K562 (cell line): ENCODE measurements at regions not wholly inside any gene's neighbourhood (a gene's known extent, or its start where the extent isn't known, plus 50 kb on each side); places are given as distances from the start of the nearest gene placed in this dataset.

ENCODE experiments used
- ATAC-seq: fragments of 200-7000 bp; cut with Tn5 transposase; 3 replicates; pipeline ENCODE4 v1.9.1; 2020; ENCODE audit warnings: moderate library complexity
- BruUV-seq: library from RNA; stranded (reverse); fragments of 400-500 nt; replicated peaks from 2 replicates; lab custom pipeline; 2021; lab: Mats Ljungman, UMichigan
- CTCF ChIA-PET: fragments of 300-600 bp; formaldehyde crosslinking; extraction: SDS; loops from one replicate; lab custom pipeline; 2021; ENCODE audit warnings: low intra/inter-chr PET ratio; lab: Yijun Ruan, JAX
- POLR2A ChIA-PET: fragments of 300-600, 350-650 bp; sonication (Branson Sonifier 250); formaldehyde crosslinking; extraction: SDS; loops from one replicate; lab custom pipeline; 2021; ENCODE audit warnings: antibody characterized with exemption, inconsistent platforms; lab: Yijun Ruan, JAX
- DNase-seq, 4 experiments: peaks; one replicate each; pipeline versions ENCODE4 v3.0.0 to v3.0.0-alpha.2; 2011 to 2018; ENCODE audit warnings: low spot score in 3 of 4, mixed read lengths in 3 of 4; ENCODE audit errors: extremely low read depth in 1 of 4
- FAIRE-seq: peaks from 2 replicates; lab custom pipeline; 2011; peaks lifted over from hg19 to GRCh38; lab: Jason Lieb, UNC
- H2AFZ ChIP-seq: 2 replicates; pipeline ENCODE4 v1.6.0; 2011; ENCODE audit warnings: low read depth, low read length, control low read depth, inconsistent platforms
- H3K27ac ChIP-seq: fragments of 200-600 bp; 3 replicates; pipeline ENCODE4 v1.8.0; 2011; ENCODE audit warnings: low read depth, mild to moderate bottlenecking, control low read depth, inconsistent platforms, low read length, moderate library complexity, mixed read lengths; ENCODE audit errors: extremely low read depth
- H3K27me3 ChIP-seq, 2 experiments: fragments of 300-600 bp in 1 of 2; 2 replicates in 1 of 2; 3 replicates in 1 of 2; pipeline versions ENCODE4 v1.6.0 to v1.8.0; 2011; ENCODE audit warnings: inconsistent platforms in 2 of 2, low read length in 2 of 2, mild to moderate bottlenecking in 1 of 2, mixed read lengths in 1 of 2, moderate library complexity in 1 of 2; ENCODE audit not compliant: control insufficient read depth in 2 of 2, insufficient read depth in 2 of 2
- H3K36me3 ChIP-seq: fragments of 300-600 bp; 3 replicates; pipeline ENCODE4 v1.8.0; 2011; ENCODE audit warnings: mild to moderate bottlenecking, low read length, inconsistent platforms; ENCODE audit not compliant: control insufficient read depth, insufficient read depth
- H3K4me1 ChIP-seq, 2 experiments: fragments of 200-600 bp in 1 of 2; replicated peaks in 1 of 2; 2 replicates in 1 of 2; 3 replicates in 1 of 2; pipeline versions ENCODE4 v1.5.1 to v1.8.0; 2011; ENCODE audit warnings: inconsistent platforms in 2 of 2, low read length in 2 of 2, mild to moderate bottlenecking in 1 of 2, mixed read lengths in 1 of 2, moderate library complexity in 1 of 2; ENCODE audit not compliant: control insufficient read depth in 2 of 2, insufficient read depth in 2 of 2
- H3K4me2 ChIP-seq: 2 replicates; pipeline ENCODE4 v1.6.1; 2011; ENCODE audit warnings: low read length, control low read depth, inconsistent platforms, mixed read lengths; ENCODE audit not compliant: insufficient read depth
- H3K4me3 ChIP-seq: fragments of 200-600 bp; sonication (generic), shearing (Covaris generic); 2 replicates; pipeline ENCODE4 v1.5.1; 2016; ENCODE audit warnings: control low read depth, inconsistent platforms
- H3K79me2 ChIP-seq: fragments of 200-600 bp; 3 replicates; pipeline ENCODE4 v1.8.0; 2011; ENCODE audit warnings: low read length, inconsistent platforms; ENCODE audit not compliant: control insufficient read depth, insufficient read depth
- H3K9ac ChIP-seq, 2 experiments: 2 replicates each; pipeline versions ENCODE4 v1.6.0 to v1.6.1; 2011; ENCODE audit warnings: low read depth in 2 of 2, low read length in 2 of 2, control low read depth in 1 of 2, inconsistent platforms in 1 of 2, mild to moderate bottlenecking in 1 of 2, mixed read lengths in 1 of 2; ENCODE audit not compliant: insufficient read depth in 1 of 2
- H3K9me1 ChIP-seq: one replicate; pipeline ENCODE4 v1.6.0; 2011; ENCODE audit warnings: inconsistent platforms, mild to moderate bottlenecking, low read length, moderate library complexity; ENCODE audit not compliant: control insufficient read depth, insufficient read depth
- H3K9me3 ChIP-seq: replicated peaks from 2 replicates; pipeline ENCODE4 v1.5.1; 2011; ENCODE audit warnings: low read depth, low read length, inconsistent platforms; ENCODE audit not compliant: control insufficient read depth, insufficient read depth
- H4K20me1 ChIP-seq: replicated peaks from 2 replicates; pipeline ENCODE4 v1.6.1; 2011; ENCODE audit warnings: low read length, inconsistent platforms, mixed read lengths; ENCODE audit not compliant: control insufficient read depth, insufficient read depth
- CBX2 ChIP-seq: fragments of 200-600 bp; sonication (generic); IDR thresholded peaks from one replicate; pipeline ENCODE4 v1.6.1; 2012; ENCODE audit warnings: mild to moderate bottlenecking, low read length, inconsistent platforms; ENCODE audit not compliant: insufficient read depth, poor library complexity, severe bottlenecking
- HOXB6 ChIP-seq: fragments of 250-450 bp; sonication (Bioruptor Pico); IDR thresholded peaks from 2 replicates; pipeline ENCODE4 v1.5.1; 2022; ENCODE audit warnings: mild to moderate bottlenecking, borderline replicate concordance
- NFIC ChIP-seq: fragments of 450-650 bp; IDR thresholded peaks from 2 replicates; pipeline ENCODE4 v1.6.1; 2017; ENCODE audit warnings: mild to moderate bottlenecking, inconsistent platforms
- POLR3G ChIP-seq: IDR thresholded peaks from 2 replicates; pipeline ENCODE4 v1.6.1; 2011; ENCODE audit not compliant: insufficient read length, insufficient replicate concordance; ENCODE audit errors: extremely low read depth
- RFX1 ChIP-seq: fragments of 450-650 bp; IDR thresholded peaks from 2 replicates; pipeline ENCODE4 v1.6.1; 2016; ENCODE audit warnings: mild to moderate bottlenecking, moderate library complexity
- SRF ChIP-seq, 2 experiments: fragments of 250-450, 450-650 bp in 1 of 2; sonication (Bioruptor Pico) in 1 of 2; sonication (generic) in 1 of 2; formaldehyde crosslinking; IDR thresholded peaks; 2 replicates each; pipeline versions ENCODE4 v1.5.0 to v1.5.1; 2020 to 2022; ENCODE audit warnings: mild to moderate bottlenecking in 1 of 2, missing genetic modification reagents in 1 of 2
- TCFL5 ChIP-seq: fragments of 250-450 bp; sonication (Bioruptor Pico); conservative IDR thresholded peaks from 2 replicates; pipeline ENCODE4 v1.6.1; 2021; ENCODE audit warnings: mild to moderate bottlenecking, moderate library complexity, matching md5 sums
- ZBTB7A ChIP-seq: IDR thresholded peaks from 2 replicates; pipeline ENCODE4 v1.6.1; 2011; ENCODE audit warnings: low read depth, mild to moderate bottlenecking, low read length, moderate library complexity, borderline replicate concordance; ENCODE audit not compliant: control insufficient read depth
- ZNF23 ChIP-seq: fragments of 250-450 bp; sonication (Bioruptor Pico); IDR thresholded peaks from 2 replicates; pipeline ENCODE4 v1.4.0; 2020; ENCODE audit warnings: mild to moderate bottlenecking
- in situ Hi-C: fragments of 300-500 bp; cut with MboI; formaldehyde crosslinking; loops from 4 replicates; pipeline ENCODE4 v1.15.0; 2018; ENCODE audit warnings: inconsistent platforms, mixed read lengths
- intact Hi-C: fragments of 100-400 bp; cut with micrococcal nuclease; formaldehyde crosslinking; loops from 2 replicates; pipeline ENCODE4 v1.14.2; 2022
- TF ChIP-seq, protein P1 (sequence below): sonication (generic); formaldehyde crosslinking; IDR thresholded peaks from 2 replicates; pipeline ENCODE4 v1.8.1; 2023; ENCODE audit warnings: mild to moderate bottlenecking, missing genetic modification reagents
- TF ChIP-seq, protein P2 (sequence below): fragments of 250-450 bp; sonication (Bioruptor Pico); IDR thresholded peaks from 2 replicates; pipeline ENCODE4 v1.8.0; 2021; ENCODE audit warnings: mild to moderate bottlenecking, moderate library complexity

DNA sequence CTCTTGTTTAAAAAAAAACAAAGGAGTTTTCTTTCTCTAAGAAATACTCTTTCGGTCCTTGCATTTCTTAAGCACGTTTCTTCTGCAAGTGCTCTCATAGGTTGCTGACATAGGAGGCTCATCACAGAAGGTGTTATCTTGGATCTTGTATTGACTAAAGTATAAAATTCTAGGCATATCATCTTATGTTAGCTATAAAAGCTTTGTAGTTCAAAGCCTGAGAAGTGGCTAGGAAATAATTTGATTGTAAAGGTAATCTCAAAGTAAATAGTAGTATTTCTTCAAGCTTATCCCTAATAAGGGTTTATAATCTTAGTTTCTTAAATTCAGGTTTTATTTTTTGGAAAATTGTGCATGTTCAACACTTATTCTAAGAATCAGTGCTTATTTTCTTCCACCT is 778.9 kb downstream of the TMTC2 start (continued):
- TF ChIP-seq TCFL5 (CRISPR knock-in tag) (no peak), POLR3G (no peak), ZNF23 (CRISPR knock-in tag) (no peak)
- TF ChIP-seq, protein P1, sequence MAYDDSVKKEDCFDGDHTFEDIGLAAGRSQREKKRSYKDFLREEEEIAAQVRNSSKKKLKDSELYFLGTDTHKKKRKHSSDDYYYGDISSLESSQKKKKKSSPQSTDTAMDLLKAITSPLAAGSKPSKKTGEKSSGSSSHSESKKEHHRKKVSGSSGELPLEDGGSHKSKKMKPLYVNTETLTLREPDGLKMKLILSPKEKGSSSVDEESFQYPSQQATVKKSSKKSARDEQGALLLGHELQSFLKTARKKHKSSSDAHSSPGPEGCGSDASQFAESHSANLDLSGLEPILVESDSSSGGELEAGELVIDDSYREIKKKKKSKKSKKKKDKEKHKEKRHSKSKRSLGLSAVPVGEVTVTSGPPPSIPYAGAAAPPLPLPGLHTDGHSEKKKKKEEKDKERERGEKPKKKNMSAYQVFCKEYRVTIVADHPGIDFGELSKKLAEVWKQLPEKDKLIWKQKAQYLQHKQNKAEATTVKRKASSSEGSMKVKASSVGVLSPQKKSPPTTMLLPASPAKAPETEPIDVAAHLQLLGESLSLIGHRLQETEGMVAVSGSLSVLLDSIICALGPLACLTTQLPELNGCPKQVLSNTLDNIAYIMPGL = no peak
- TF ChIP-seq, protein P2, sequence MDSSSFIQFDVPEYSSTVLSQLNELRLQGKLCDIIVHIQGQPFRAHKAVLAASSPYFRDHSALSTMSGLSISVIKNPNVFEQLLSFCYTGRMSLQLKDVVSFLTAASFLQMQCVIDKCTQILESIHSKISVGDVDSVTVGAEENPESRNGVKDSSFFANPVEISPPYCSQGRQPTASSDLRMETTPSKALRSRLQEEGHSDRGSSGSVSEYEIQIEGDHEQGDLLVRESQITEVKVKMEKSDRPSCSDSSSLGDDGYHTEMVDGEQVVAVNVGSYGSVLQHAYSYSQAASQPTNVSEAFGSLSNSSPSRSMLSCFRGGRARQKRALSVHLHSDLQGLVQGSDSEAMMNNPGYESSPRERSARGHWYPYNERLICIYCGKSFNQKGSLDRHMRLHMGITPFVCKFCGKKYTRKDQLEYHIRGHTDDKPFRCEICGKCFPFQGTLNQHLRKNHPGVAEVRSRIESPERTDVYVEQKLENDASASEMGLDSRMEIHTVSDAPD (CRISPR knock-in tag) = no peak

DNA sequence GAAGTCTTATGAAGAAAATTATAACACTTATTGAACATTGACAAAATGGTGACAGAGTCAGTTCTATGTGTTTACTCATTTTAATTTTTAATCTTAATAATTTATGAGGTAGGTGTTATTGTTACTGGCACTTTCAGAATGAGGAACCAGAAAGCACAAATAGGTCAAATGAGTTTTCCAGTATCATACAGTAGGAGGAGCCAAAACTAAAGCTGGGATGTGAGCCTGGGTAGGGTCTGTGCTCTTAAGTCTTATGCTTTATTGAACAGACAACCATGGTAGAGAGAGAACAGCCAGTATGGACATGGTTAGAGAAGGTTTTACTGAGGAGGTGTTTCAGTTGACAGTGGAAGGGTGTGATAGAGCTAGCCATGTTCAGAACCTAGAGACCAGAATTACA is 775.7 kb downstream of the TMTC2 start:
- no TSS peak for BruUV-seq
- no peak overlapping the region for H3K9ac ChIP-seq
- ATAC-seq (no peak), DNase-seq (no peak), FAIRE-seq (no peak)
- no peak overlapping the region for H3K4me3 ChIP-seq
- TF ChIP-seq ZBTB7A = no peak
- TF ChIP-seq HOXB6 (CRISPR knock-in tag) = no peak
- no peak for TF ChIP-seq RFX1
- TF ChIP-seq NFIC = no peak
- TF ChIP-seq SRF (CRISPR knock-in tag; IDR thresholded peaks at IDR 0.05) = no peak
- TF ChIP-seq CBX2 = no peak
- no peaks in the 10 kb centered on the region for H4K20me1 ChIP-seq
- POLR2A ChIA-PET = no interaction called here
- no peak overlapping the region for H2AFZ ChIP-seq
- CTCF ChIA-PET = no interaction called here
- in situ Hi-C loops = no loop called here
- H3K4me2 ChIP-seq = no peak overlapping the region
- H3K4me1 ChIP-seq = no peaks in the 10 kb centered on the region
- H3K36me3 ChIP-seq = no peaks in the 10 kb centered on the region
- no peaks in the 10 kb centered on the region for H3K9me1 ChIP-seq
- intact Hi-C loops = no loop called here
- no peak overlapping the region for H3K27ac ChIP-seq
- no peaks in the 10 kb centered on the region for H3K9me3 ChIP-seq
- no peaks in the 10 kb centered on the region for H3K79me2 ChIP-seq
- H3K27me3 ChIP-seq = no peaks in the 10 kb centered on the region
